Smooth muscle cell (in vitro differentiated cells): ENCODE measurements at regions not wholly inside any gene's neighbourhood (a gene's known extent, or its start where the extent isn't known, plus 50 kb on each side); places are given as distances from the start of the nearest gene placed in this dataset.

ENCODE experiments used
- DNase-seq: peaks from one replicate; lab custom pipeline; 2025; ENCODE audit not compliant: unreplicated experiment; lab: John Stamatoyannopoulos, UW
- H2AFZ ChIP-seq: fragments of 200-600 bp; sonication (generic); 2 replicates; pipeline ENCODE4 v1.6.0; 2016; ENCODE audit warnings: antibody characterized with exemption, low read depth, mild to moderate bottlenecking
- H3F3A ChIP-seq: fragments of 200-600 bp; sonication (generic); 2 replicates; pipeline ENCODE4 v1.6.0; 2017; ENCODE audit warnings: antibody characterized with exemption, low read depth
- H3K27ac ChIP-seq: fragments of 200-600 bp; sonication (generic); 2 replicates; pipeline ENCODE4 v1.5.1; 2016; ENCODE audit warnings: low read depth, mild to moderate bottlenecking
- H3K27me3 ChIP-seq: fragments of 200-600 bp; sonication (generic); 2 replicates; pipeline ENCODE4 v1.6.1; 2016; ENCODE audit warnings: low read depth, mild to moderate bottlenecking
- H3K36me3 ChIP-seq: fragments of 200-600 bp; sonication (generic); 2 replicates; pipeline ENCODE4 v1.5.1; 2016; ENCODE audit warnings: low read depth
- H3K4me1 ChIP-seq: fragments of 200-600 bp; sonication (generic); 2 replicates; pipeline ENCODE4 v1.5.1; 2016; ENCODE audit warnings: low read depth
- H3K4me2 ChIP-seq: fragments of 200-600 bp; sonication (generic); 2 replicates; pipeline ENCODE4 v1.6.0; 2016; ENCODE audit warnings: mild to moderate bottlenecking
- H3K4me3 ChIP-seq: fragments of 200-600 bp; sonication (generic); 2 replicates; pipeline ENCODE4 v1.5.1; 2016; ENCODE audit warnings: mild to moderate bottlenecking
- H3K79me2 ChIP-seq: fragments of 200-600 bp; sonication (generic); 2 replicates; pipeline ENCODE4 v1.6.0; 2016; ENCODE audit warnings: low read depth, mild to moderate bottlenecking
- H3K9ac ChIP-seq: fragments of 200-600 bp; sonication (generic); 2 replicates; pipeline ENCODE4 v1.6.0; 2016; ENCODE audit warnings: low read depth
- H3K9me3 ChIP-seq: fragments of 200-600 bp; sonication (generic); replicated peaks from 2 replicates; pipeline ENCODE4 v1.5.1; 2016; ENCODE audit warnings: low read depth
- H4K20me1 ChIP-seq: fragments of 200-600 bp; sonication (generic); 2 replicates; pipeline ENCODE4 v1.6.0; 2016; ENCODE audit warnings: low read depth
- CTCF ChIP-seq: fragments of 200-600 bp; sonication (generic); IDR thresholded peaks from 2 replicates; pipeline ENCODE4 v1.5.1; 2017; ENCODE audit warnings: borderline replicate concordance, mild to moderate bottlenecking, antibody characterized with exemption; ENCODE audit not compliant: insufficient read depth, poor library complexity, severe bottlenecking
- WGBS: methylation state at CpG from one replicate; pipeline ENCODE4 v1.1.7; 2016; ENCODE audit warnings: low lambda C conversion rate; 5-methylcytosine and 5-hydroxymethylcytosine counted together

- no peak for DNase-seq
- Histone ChIP-seq H3K4me3 (no peak overlapping the region), H2AFZ (no peak overlapping the region)
Observed at GRCh38 chr9:38272710-38273109, 119.8 kb upstream of the ALDH1B1 start.

GRCh38 chr9:38271666-38272241, 120.7 kb upstream of the ALDH1B1 start:
- 78% methylated on average over 3 of the region's 3 CpGs for WGBS
- H3K79me2 ChIP-seq: no peaks in the 10 kb centered on the region
- no peak for TF ChIP-seq CTCF
- no peaks in the 10 kb centered on the region for H3K36me3 ChIP-seq
- peaks cover 18% of the 10 kb centered on the region for H3K27me3 ChIP-seq
- H3K27ac ChIP-seq: no peak overlapping the region
- no peak overlapping the region for H3K4me3 ChIP-seq
- H3K4me1 ChIP-seq: no peaks in the 10 kb centered on the region
- H3F3A ChIP-seq: no peaks in the 10 kb centered on the region
- H3K9ac ChIP-seq: no peak overlapping the region
- H4K20me1 ChIP-seq: no peaks in the 10 kb centered on the region
- no peak overlapping the region for H2AFZ ChIP-seq
- no peak overlapping the region for H3K4me2 ChIP-seq
- no peaks in the 10 kb centered on the region for H3K9me3 ChIP-seq
- DNase-seq: no peak

More at GRCh38 chr9:38272710-38273109, 119.8 kb upstream of the ALDH1B1 start:
- Histone ChIP-seq H3K79me2 (no peaks in the 10 kb centered on the region), H4K20me1 (no peaks in the 10 kb centered on the region), H3K4me2 (no peak overlapping the region), H3K36me3 (no peaks in the 10 kb centered on the region), H3K9ac (no peak overlapping the region), H3K9me3 (no peaks in the 10 kb centered on the region), H3K27me3 (peaks cover 18% of the 10 kb centered on the region), H3K27ac (no peak overlapping the region), H3F3A (no peaks in the 10 kb centered on the region), H3K4me1 (no peaks in the 10 kb centered on the region)
- TF ChIP-seq CTCF: no peak
- 61% methylated on average over 1 of the region's 1 CpG for WGBS

- no peak overlapping the region for H3K4me3 ChIP-seq
- peaks cover 18% of the 10 kb centered on the region for H3K27me3 ChIP-seq
- 72% methylated on average over 4 of the region's 4 CpGs for WGBS
- no peaks in the 10 kb centered on the region for H4K20me1 ChIP-seq
- H3K4me2 ChIP-seq: no peak overlapping the region
- H3K9ac ChIP-seq: no peak overlapping the region
- no peaks in the 10 kb centered on the region for H3F3A ChIP-seq
- DNase-seq: no peak
- H3K9me3 ChIP-seq: no peaks in the 10 kb centered on the region
- H3K4me1 ChIP-seq: no peaks in the 10 kb centered on the region
- H2AFZ ChIP-seq: no peak overlapping the region
- H3K36me3 ChIP-seq: no peaks in the 10 kb centered on the region
- no peaks in the 10 kb centered on the region for H3K79me2 ChIP-seq
- no peak for TF ChIP-seq CTCF
- no peak overlapping the region for H3K27ac ChIP-seq
Observed at GRCh38 chr9:38269775-38270174, 122.7 kb upstream of the ALDH1B1 start.

- DNase-seq: no peak
- H4K20me1 ChIP-seq: no peaks in the 10 kb centered on the region
- no peaks in the 10 kb centered on the region for H3F3A ChIP-seq
- H3K79me2 ChIP-seq: no peaks in the 10 kb centered on the region
- H3K27ac ChIP-seq: no peak overlapping the region
- H2AFZ ChIP-seq: no peak overlapping the region
- H3K9ac ChIP-seq: no peak overlapping the region
- H3K4me2 ChIP-seq: no peak overlapping the region
- no peaks in the 10 kb centered on the region for H3K36me3 ChIP-seq
- no peak overlapping the region for H3K4me3 ChIP-seq
- no peaks in the 10 kb centered on the region for H3K27me3 ChIP-seq
- no peaks in the 10 kb centered on the region for H3K4me1 ChIP-seq
- H3K9me3 ChIP-seq: no peaks in the 10 kb centered on the region
- peak; percentile 38 for TF ChIP-seq CTCF
- WGBS: 45% methylated on average over 1 of the region's 1 CpG
Observed at GRCh38 chr9:38263532-38263931, 129.0 kb upstream of the ALDH1B1 start.
